ENCODE measurements at regions not wholly inside any gene's neighbourhood (a gene's known extent, or its start where the extent isn't known, plus 50 kb on each side); places are given as distances from the start of the nearest gene placed in this dataset.
"Not testable (repeated sequence)": the region's sequence is repeated elsewhere in the genome, so short reads cannot be mapped to it uniquely, and the experiment has no call there.

DNA sequence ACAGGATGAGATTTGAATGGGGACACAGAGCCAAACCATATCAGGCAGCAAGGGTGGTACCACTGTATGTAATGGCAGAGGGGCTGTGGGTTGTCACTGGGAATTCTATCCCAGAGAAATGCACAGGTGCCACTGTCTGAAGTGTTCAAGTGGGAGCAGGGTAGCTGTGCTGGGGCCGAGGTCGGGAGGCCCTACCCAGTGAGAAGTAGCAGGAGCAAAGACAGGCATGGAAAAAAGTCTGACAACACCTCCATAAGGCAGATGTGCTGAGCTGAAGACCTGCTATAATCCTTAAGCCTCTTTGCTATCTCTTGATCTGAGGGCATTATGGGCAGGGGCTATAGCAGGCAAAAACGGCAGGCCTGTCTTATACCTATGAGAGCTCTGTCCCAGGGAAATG is 86.9 kb upstream of the ANKRD20A1 start:
- H3K27ac ChIP-seq; H3K4me1 ChIP-seq; H3K36me3 ChIP-seq; intact Hi-C loops (cut with DNase I); H3K4me3 ChIP-seq; ATAC-seq; H3K27me3 ChIP-seq; H3K9me3 ChIP-seq; DNase-seq: not testable (repeated sequence)
- 87 to 94% methylated on average over 2 of the region's 3 CpGs for WGBS, 2 donors

DNA sequence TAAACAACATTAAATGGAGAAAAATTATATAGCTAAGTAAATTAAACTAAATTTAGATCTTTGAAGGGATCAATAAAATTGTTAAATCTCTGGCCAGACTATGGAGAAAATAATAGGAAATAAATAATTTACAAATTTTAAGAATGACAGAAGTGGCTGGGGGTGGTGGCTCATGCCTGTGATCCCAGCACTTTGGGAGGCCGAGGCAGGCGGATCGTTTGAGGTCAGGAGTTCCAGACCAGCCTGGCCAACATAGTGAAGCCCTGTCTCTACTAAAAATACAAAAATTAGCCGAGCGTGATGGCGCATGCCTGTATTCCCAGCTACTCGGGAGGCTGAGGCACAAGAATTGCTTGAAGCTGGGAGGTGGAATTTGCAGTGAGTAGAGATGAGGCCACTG is 58.6 kb upstream of the ANKRD20A1 start:
- H3K4me3 ChIP-seq; H3K27ac ChIP-seq; H3K4me1 ChIP-seq; DNase-seq; ATAC-seq; intact Hi-C loops (cut with DNase I); H3K27me3 ChIP-seq; H3K36me3 ChIP-seq; H3K9me3 ChIP-seq: not testable (repeated sequence)
- 84 to 93% methylated on average over 3 of the region's 7 CpGs for WGBS, 2 donors

Data from heart right ventricle (tissue), 16 donors.